ENCODE measurements at regions not wholly inside any gene's neighbourhood (a gene's known extent, or its start where the extent isn't known, plus 50 kb on each side); places are given as distances from the start of the nearest gene placed in this dataset.

GRCh38 chr1:215007880-215008279, 74.7 kb upstream of the KCNK2 start:
- H3K79me2 ChIP-seq (ENCODE audit: low read length): no peaks in the 10 kb centered on the region
- H3K27me3 ChIP-seq (ENCODE audit: low read depth, low read length): no peaks in the 10 kb centered on the region; the same call in 1 of the 2 replicates
- no peaks in the 10 kb centered on the region for H3K9me3 ChIP-seq (ENCODE audit: insufficient read depth, low read length)
- no peak overlapping the region for H3K9ac ChIP-seq (ENCODE audit: low read length)
- TF ChIP-seq EZH2phosphoT487 (IDR thresholded peaks at IDR 0.05; ENCODE audit: low read depth) (no peak), CTCF (IDR thresholded peaks at IDR 0.05; ENCODE audit: low read depth, low read length) (no peak)
- no peak overlapping the region for H2AFZ ChIP-seq (ENCODE audit: low read depth, low read length)
- no peak overlapping the region for H3K4me2 ChIP-seq (ENCODE audit: low read length)
- no peaks in the 10 kb centered on the region for H4K20me1 ChIP-seq (ENCODE audit: insufficient read depth, low read length)
- H3K4me1 ChIP-seq (ENCODE audit: low read length): no peaks in the 10 kb centered on the region
- H3K27ac ChIP-seq (ENCODE audit: low read length): no peak overlapping the region
- no peak overlapping the region for H3K4me3 ChIP-seq (ENCODE audit: low read length)
- no peaks in the 10 kb centered on the region for H3K36me3 ChIP-seq (replicated peaks; ENCODE audit: low read depth, low read length)

DNA sequence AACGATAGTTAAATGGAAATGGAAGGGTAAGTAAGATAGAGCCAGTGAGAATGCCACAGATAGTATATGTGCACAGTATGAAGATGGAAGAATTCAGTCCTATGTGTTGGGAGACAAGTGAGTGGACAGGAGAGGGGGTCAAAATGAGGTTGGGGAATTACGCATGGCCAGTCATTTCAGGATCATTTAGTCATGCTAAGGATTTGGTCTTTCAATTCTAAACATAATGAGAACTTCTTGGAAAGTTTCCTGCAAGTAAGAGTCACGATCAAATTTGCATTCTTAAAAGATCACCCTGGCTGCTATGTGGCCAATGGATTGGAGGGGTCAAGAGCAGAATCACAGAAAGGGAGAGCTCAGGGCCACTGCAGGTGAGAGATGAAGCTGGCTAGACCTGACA, 64.0 kb upstream of the KCNK2 start:
- no peaks in the 10 kb centered on the region for H3K79me2 ChIP-seq (ENCODE audit: low read length)
- H3K4me2 ChIP-seq (ENCODE audit: low read length): no peak overlapping the region
- H3K27me3 ChIP-seq (ENCODE audit: low read depth, low read length): no peaks in the 10 kb centered on the region
- no peaks in the 10 kb centered on the region for H4K20me1 ChIP-seq (ENCODE audit: insufficient read depth, low read length)
- H3K4me1 ChIP-seq (ENCODE audit: low read length): no peaks in the 10 kb centered on the region
- no peaks in the 10 kb centered on the region for H3K36me3 ChIP-seq (replicated peaks; ENCODE audit: low read depth, low read length)
- TF ChIP-seq EZH2phosphoT487 (IDR thresholded peaks at IDR 0.05; ENCODE audit: low read depth) (no peak), CTCF (IDR thresholded peaks at IDR 0.05; ENCODE audit: low read depth, low read length) (no peak)
- no peak overlapping the region for H2AFZ ChIP-seq (ENCODE audit: low read depth, low read length)
- no peak overlapping the region for H3K27ac ChIP-seq (ENCODE audit: low read length)
- H3K9me3 ChIP-seq (ENCODE audit: insufficient read depth, low read length): no peaks in the 10 kb centered on the region
- no peak overlapping the region for H3K9ac ChIP-seq (ENCODE audit: low read length)
- no peak overlapping the region for H3K4me3 ChIP-seq (ENCODE audit: low read length)

GRCh38 chr1:215022204-215022603, 60.3 kb upstream of the KCNK2 start:
- no peak overlapping the region for H3K9ac ChIP-seq (ENCODE audit: low read length)
- H3K27me3 ChIP-seq (ENCODE audit: low read depth, low read length): no peaks in the 10 kb centered on the region
- H3K36me3 ChIP-seq (replicated peaks; ENCODE audit: low read depth, low read length): no peaks in the 10 kb centered on the region
- TF ChIP-seq EZH2phosphoT487 (IDR thresholded peaks at IDR 0.05; ENCODE audit: low read depth) (no peak), CTCF (IDR thresholded peaks at IDR 0.05; ENCODE audit: low read depth, low read length) (no peak)
- no peak overlapping the region for H3K4me2 ChIP-seq (ENCODE audit: low read length)
- no peaks in the 10 kb centered on the region for H4K20me1 ChIP-seq (ENCODE audit: insufficient read depth, low read length)
- H3K9me3 ChIP-seq (ENCODE audit: insufficient read depth, low read length): no peaks in the 10 kb centered on the region
- no peaks in the 10 kb centered on the region for H3K4me1 ChIP-seq (ENCODE audit: low read length)
- H3K4me3 ChIP-seq (ENCODE audit: low read length): no peak overlapping the region
- H3K27ac ChIP-seq (ENCODE audit: low read length): no peak overlapping the region
- H2AFZ ChIP-seq (ENCODE audit: low read depth, low read length): no peak overlapping the region
- no peaks in the 10 kb centered on the region for H3K79me2 ChIP-seq (ENCODE audit: low read length)

GRCh38 chr1:215022741-215023141, 59.8 kb upstream of the KCNK2 start:
- H2AFZ ChIP-seq (ENCODE audit: low read depth, low read length): no peak overlapping the region

More at GRCh38 chr1:215022741-215023141, 59.8 kb upstream of the KCNK2 start:
- Histone ChIP-seq H3K27ac (ENCODE audit: low read length) (no peak overlapping the region), H3K4me1 (ENCODE audit: low read length) (no peaks in the 10 kb centered on the region), H3K9ac (ENCODE audit: low read length) (no peak overlapping the region), H3K9me3 (ENCODE audit: insufficient read depth, low read length) (no peaks in the 10 kb centered on the region), H3K79me2 (ENCODE audit: low read length) (no peaks in the 10 kb centered on the region), H3K36me3 (replicated peaks; ENCODE audit: low read depth, low read length) (no peaks in the 10 kb centered on the region), H3K27me3 (ENCODE audit: low read depth, low read length) (no peaks in the 10 kb centered on the region), H4K20me1 (ENCODE audit: insufficient read depth, low read length) (no peaks in the 10 kb centered on the region), H3K4me3 (ENCODE audit: low read length) (no peak overlapping the region), H3K4me2 (ENCODE audit: low read length) (no peak overlapping the region)
- TF ChIP-seq EZH2phosphoT487 (IDR thresholded peaks at IDR 0.05; ENCODE audit: low read depth) (no peak), CTCF (IDR thresholded peaks at IDR 0.05; ENCODE audit: low read depth, low read length) (no peak)

All from OCI-LY3 (cell line).